ENCODE measurements at regions not wholly inside any gene's neighbourhood (a gene's known extent, or its start where the extent isn't known, plus 50 kb on each side); places are given as distances from the start of the nearest gene placed in this dataset.

DNA sequence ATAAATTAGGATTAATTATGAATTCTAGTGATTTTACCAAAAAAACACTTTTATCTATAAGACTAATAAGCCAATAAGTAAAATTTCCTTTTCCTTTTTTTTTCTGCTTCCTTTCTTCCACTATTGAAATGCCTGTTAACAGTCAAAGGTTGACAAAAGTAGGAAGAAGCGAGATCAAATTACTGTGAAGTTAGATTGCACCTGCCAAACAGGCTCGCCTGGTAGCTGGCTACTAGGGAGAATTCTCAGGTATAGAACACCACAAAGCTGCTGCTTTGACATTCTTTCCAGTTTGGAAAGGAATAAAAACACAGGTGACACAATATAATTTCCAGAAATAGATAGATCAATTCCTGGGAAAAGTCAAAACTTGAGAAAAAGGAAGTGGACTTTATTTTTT lies 749.0 kb downstream of the NSUN3 start:
- TF ChIP-seq, protein P1, sequence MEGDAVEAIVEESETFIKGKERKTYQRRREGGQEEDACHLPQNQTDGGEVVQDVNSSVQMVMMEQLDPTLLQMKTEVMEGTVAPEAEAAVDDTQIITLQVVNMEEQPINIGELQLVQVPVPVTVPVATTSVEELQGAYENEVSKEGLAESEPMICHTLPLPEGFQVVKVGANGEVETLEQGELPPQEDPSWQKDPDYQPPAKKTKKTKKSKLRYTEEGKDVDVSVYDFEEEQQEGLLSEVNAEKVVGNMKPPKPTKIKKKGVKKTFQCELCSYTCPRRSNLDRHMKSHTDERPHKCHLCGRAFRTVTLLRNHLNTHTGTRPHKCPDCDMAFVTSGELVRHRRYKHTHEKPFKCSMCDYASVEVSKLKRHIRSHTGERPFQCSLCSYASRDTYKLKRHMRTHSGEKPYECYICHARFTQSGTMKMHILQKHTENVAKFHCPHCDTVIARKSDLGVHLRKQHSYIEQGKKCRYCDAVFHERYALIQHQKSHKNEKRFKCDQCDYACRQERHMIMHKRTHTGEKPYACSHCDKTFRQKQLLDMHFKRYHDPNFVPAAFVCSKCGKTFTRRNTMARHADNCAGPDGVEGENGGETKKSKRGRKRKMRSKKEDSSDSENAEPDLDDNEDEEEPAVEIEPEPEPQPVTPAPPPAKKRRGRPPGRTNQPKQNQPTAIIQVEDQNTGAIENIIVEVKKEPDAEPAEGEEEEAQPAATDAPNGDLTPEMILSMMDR (IDR thresholded peaks at IDR 0.05; ENCODE audit: poor library complexity, severe bottlenecking): no peak
- TF ChIP-seq EP300 (conservative IDR thresholded peaks at IDR 0.05; ENCODE audit: poor library complexity, severe bottlenecking) (no peak), RAD21 (conservative IDR thresholded peaks at IDR 0.05) (no peak), MXI1 (conservative IDR thresholded peaks at IDR 0.05; ENCODE audit: poor library complexity, severe bottlenecking) (no peak), TAF1 (IDR thresholded peaks at IDR 0.05; ENCODE audit: low read depth) (no peak)
